Transverse colon (tissue), 4 donors: ENCODE measurements at regions not wholly inside any gene's neighbourhood (a gene's known extent, or its start where the extent isn't known, plus 50 kb on each side); places are given as distances from the start of the nearest gene placed in this dataset.

Source experiments
- DNase-seq: peaks from one replicate; pipeline ENCODE4 v3.0.0-alpha.2; 2019
- H3K27ac ChIP-seq, 4 donors: fragments of 200-600 bp; sonication (generic); 2 replicates each; pipeline ENCODE4 v1.5.1; 2016 to 2018; ENCODE audit warnings: inconsistent platforms in 4 of 4
- H3K27me3 ChIP-seq: fragments of 200-600 bp; sonication (generic); 2 replicates; pipeline ENCODE4 v1.5.1; 2017; ENCODE audit warnings: inconsistent platforms
- H3K36me3 ChIP-seq, 4 donors: fragments of 200-600 bp; sonication (generic); 2 replicates each; pipeline ENCODE4 v1.5.1; 2017 to 2019; ENCODE audit warnings: inconsistent platforms in 4 of 4
- H3K4me1 ChIP-seq, 4 donors: fragments of 200-600 bp; sonication (generic); 2 replicates each; pipeline ENCODE4 v1.5.1; 2017 to 2020; ENCODE audit warnings: inconsistent platforms in 4 of 4
- H3K4me3 ChIP-seq, 4 donors: fragments of 200-600 bp; sonication (generic); 1 replicate in 1 of 4; 2 replicates in 3 of 4; pipeline versions ENCODE4 v1.5.1 to v1.6.1; 2017 to 2019; ENCODE audit warnings: inconsistent platforms in 4 of 4
- H3K9me3 ChIP-seq, 2 donors: fragments of 200-600 bp; sonication (generic); 2 replicates each; pipeline ENCODE4 v1.5.1; 2017 to 2019; ENCODE audit warnings: inconsistent platforms in 2 of 2
- EP300 ChIP-seq: sonication (generic); formaldehyde crosslinking; IDR thresholded peaks from one replicate; pipeline ENCODE4 v1.6.1; 2017; ENCODE audit warnings: antibody characterized with exemption, low read depth
- POLR2A ChIP-seq: fragments of 450-650 bp; IDR thresholded peaks from one replicate; pipeline ENCODE4 v1.6.1; 2016; ENCODE audit warnings: antibody characterized with exemption, mild to moderate bottlenecking, moderate library complexity
- POLR2AphosphoS5 ChIP-seq, 3 donors: sonication (generic); formaldehyde crosslinking; IDR thresholded peaks; one replicate each; pipeline ENCODE4 v1.6.1; 2016; ENCODE audit warnings: antibody characterized with exemption in 3 of 3
- WGBS, 2 donors: methylation state at CpG; one replicate each; pipeline ENCODE4 v1.1.5; 2018; ENCODE audit warnings: low coverage in 1 of 2; 5-methylcytosine and 5-hydroxymethylcytosine counted together
- in situ Hi-C, 4 donors: fragments of 200-750 bp; cut with MboI; loops; one replicate each; pipeline versions ENCODE4 v1.15.0 to v1.15.1; 2017; ENCODE audit warnings: low sequenced_read_pairs in 3 of 4, low pct_ligation_motif_present in 1 of 4, low pct_unique_long_range_greater_than_20kb in 1 of 4
- intact Hi-C: fragments of 100-400 bp; cut with DNase I; formaldehyde crosslinking; loops from one replicate; pipeline ENCODE4 v1.15.1; 2023; ENCODE audit warnings: low total_unique reads
- TF ChIP-seq, protein P1 (sequence below), 5 experiments: fragments of 200-600 bp in 3 of 5; fragments of 450-650 bp in 2 of 5; sonication (generic) in 3 of 5; IDR thresholded peaks; 1 replicate in 2 of 5; 2 replicates in 3 of 5; pipeline ENCODE4 v1.5.1; 2016 to 2017; ENCODE audit warnings: antibody characterized with exemption in 5 of 5, inconsistent platforms in 3 of 5, mild to moderate bottlenecking in 2 of 5, moderate library complexity in 1 of 5

GRCh38 chr5:144548936-144549335 is 378.3 kb downstream of the KCTD16 start:
- no peaks in the 10 kb centered on the region for H3K36me3 ChIP-seq
- in situ Hi-C loops: no loop called here
- TF ChIP-seq POLR2A: no peak
- intact Hi-C loops: no loop called here
- H3K27ac ChIP-seq: no peak overlapping the region
- no peaks in the 10 kb centered on the region for H3K4me1 ChIP-seq
- WGBS, 2 donors: 72% methylated on average over 2 of the region's 2 CpGs; no CpG with 5 or more reads in 1 of the 2 donors
- H3K9me3 ChIP-seq: no peaks in the 10 kb centered on the region
- no peak overlapping the region for H3K4me3 ChIP-seq
- no peaks in the 10 kb centered on the region for H3K27me3 ChIP-seq
- DNase-seq: no peak

GRCh38 chr5:144547098-144547499 is 376.4 kb downstream of the KCTD16 start:
- no peak for DNase-seq
- TF ChIP-seq, protein P1, sequence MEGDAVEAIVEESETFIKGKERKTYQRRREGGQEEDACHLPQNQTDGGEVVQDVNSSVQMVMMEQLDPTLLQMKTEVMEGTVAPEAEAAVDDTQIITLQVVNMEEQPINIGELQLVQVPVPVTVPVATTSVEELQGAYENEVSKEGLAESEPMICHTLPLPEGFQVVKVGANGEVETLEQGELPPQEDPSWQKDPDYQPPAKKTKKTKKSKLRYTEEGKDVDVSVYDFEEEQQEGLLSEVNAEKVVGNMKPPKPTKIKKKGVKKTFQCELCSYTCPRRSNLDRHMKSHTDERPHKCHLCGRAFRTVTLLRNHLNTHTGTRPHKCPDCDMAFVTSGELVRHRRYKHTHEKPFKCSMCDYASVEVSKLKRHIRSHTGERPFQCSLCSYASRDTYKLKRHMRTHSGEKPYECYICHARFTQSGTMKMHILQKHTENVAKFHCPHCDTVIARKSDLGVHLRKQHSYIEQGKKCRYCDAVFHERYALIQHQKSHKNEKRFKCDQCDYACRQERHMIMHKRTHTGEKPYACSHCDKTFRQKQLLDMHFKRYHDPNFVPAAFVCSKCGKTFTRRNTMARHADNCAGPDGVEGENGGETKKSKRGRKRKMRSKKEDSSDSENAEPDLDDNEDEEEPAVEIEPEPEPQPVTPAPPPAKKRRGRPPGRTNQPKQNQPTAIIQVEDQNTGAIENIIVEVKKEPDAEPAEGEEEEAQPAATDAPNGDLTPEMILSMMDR (IDR thresholded peaks at IDR 0.05): no peak
- TF ChIP-seq POLR2AphosphoS5 (IDR thresholded peaks at IDR 0.05) (no peak), POLR2A (no peak), EP300 (no peak)
- intact Hi-C loops (no loop called here), in situ Hi-C loops (no loop called here)
- 79 to 83% methylated on average over 1 of the region's 1 CpG for WGBS, 2 donors
- Histone ChIP-seq H3K9me3 (no peaks in the 10 kb centered on the region), H3K27ac (no peak overlapping the region), H3K4me1 (no peaks in the 10 kb centered on the region), H3K36me3 (no peaks in the 10 kb centered on the region), H3K4me3 (no peak overlapping the region), H3K27me3 (no peaks in the 10 kb centered on the region)

- no peaks in the 10 kb centered on the region for H3K9me3 ChIP-seq
- 51 to 65% methylated on average over 3 of the region's 3 CpGs for WGBS, 2 donors
- no peak overlapping the region for H3K4me3 ChIP-seq
- no peaks in the 10 kb centered on the region for H3K4me1 ChIP-seq
- in situ Hi-C loops: no loop called here
- H3K36me3 ChIP-seq: no peaks in the 10 kb centered on the region
- no peak for DNase-seq
- TF ChIP-seq EP300 (no peak), POLR2AphosphoS5 (IDR thresholded peaks at IDR 0.05) (no peak), POLR2A (no peak)
- TF ChIP-seq, protein P1 (IDR thresholded peaks at IDR 0.05): no peak
- intact Hi-C loops: no loop called here
- H3K27ac ChIP-seq: no peak overlapping the region
- H3K27me3 ChIP-seq: no peaks in the 10 kb centered on the region
These were observed 368.2 kb downstream of the KCTD16 start for GRCh38 chr5:144538845-144539244.
